Mucosa of stomach (tissue), 1 donor: ENCODE measurements at regions not wholly inside any gene's neighbourhood (a gene's known extent, or its start where the extent isn't known, plus 50 kb on each side); places are given as distances from the start of the nearest gene placed in this dataset.

Experiments used
- H3K27me3 ChIP-seq: one replicate; pipeline ENCODE4 v1.7.0; 2013; ENCODE audit warnings: mild to moderate bottlenecking, low read length; ENCODE audit not compliant: control insufficient read depth, insufficient read depth
- H3K36me3 ChIP-seq: one replicate; pipeline ENCODE4 v1.7.0; 2013; ENCODE audit warnings: low read length; ENCODE audit not compliant: control insufficient read depth, insufficient read depth
- H3K4me1 ChIP-seq: one replicate; pipeline ENCODE4 v1.7.0; 2013; ENCODE audit warnings: mild to moderate bottlenecking, low read length; ENCODE audit not compliant: control insufficient read depth, insufficient read depth
- H3K4me3 ChIP-seq: one replicate; pipeline ENCODE4 v1.7.0; 2013; ENCODE audit warnings: low read length
- H3K9ac ChIP-seq: one replicate; pipeline ENCODE4 v1.7.0; 2013; ENCODE audit warnings: mild to moderate bottlenecking, low read length, moderate library complexity
- H3K9me3 ChIP-seq: one replicate; pipeline ENCODE4 v1.7.0; 2013; ENCODE audit warnings: mild to moderate bottlenecking, low read length, moderate library complexity; ENCODE audit not compliant: control insufficient read depth
- donor health status: Pancreatic carcinoma.

DNA sequence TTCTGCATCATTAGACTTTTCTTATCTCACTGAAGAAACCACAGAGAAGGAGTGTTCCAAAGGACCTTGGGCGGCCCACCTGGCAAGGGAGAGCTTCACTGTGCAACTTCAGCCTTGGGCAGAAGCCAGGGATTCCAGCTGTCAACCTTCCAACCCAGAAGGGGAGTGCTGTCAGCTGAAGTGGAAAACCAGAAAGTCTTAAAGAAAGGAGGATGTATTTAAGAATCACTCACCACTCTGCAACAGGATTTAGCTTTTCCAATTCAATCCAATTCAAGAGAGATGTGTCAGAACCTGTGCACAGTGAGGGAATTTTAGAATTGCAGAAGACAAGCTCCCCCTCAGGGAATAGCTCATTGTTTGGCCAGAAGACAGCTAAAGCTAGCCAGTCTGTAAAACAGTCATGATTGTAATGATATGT lies 553.7 kb downstream of the CD83 start:
- Histone ChIP-seq H3K4me3 (no peak overlapping the region), H3K9me3 (no peaks in the 10 kb centered on the region), H3K4me1 (peaks cover 11% of the 10 kb centered on the region), H3K27me3 (no peaks in the 10 kb centered on the region), H3K9ac (no peak overlapping the region), H3K36me3 (no peaks in the 10 kb centered on the region)

DNA sequence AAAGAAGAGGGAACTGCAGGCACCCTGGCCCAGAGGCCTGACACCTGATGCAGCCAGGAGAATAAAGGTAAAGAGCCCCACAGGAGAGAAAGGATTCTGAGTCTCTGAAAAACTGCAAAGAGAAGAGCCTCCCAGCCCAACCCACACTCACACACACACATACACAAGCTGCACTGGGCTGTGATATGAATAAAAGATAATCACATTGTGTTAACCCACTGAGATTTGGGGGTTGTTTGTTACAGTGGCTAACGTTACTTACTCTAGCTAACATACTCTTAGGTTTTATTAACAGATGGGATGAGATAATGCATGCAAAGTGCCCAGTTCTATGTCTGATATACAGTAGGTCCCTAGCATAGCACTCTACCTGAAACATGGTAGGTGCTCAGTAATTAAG lies 554.4 kb downstream of the CD83 start:
- Histone ChIP-seq H3K9ac (no peak overlapping the region), H3K4me1 (peaks cover 11% of the 10 kb centered on the region), H3K4me3 (no peak overlapping the region), H3K9me3 (no peaks in the 10 kb centered on the region), H3K27me3 (no peaks in the 10 kb centered on the region), H3K36me3 (no peaks in the 10 kb centered on the region)

DNA sequence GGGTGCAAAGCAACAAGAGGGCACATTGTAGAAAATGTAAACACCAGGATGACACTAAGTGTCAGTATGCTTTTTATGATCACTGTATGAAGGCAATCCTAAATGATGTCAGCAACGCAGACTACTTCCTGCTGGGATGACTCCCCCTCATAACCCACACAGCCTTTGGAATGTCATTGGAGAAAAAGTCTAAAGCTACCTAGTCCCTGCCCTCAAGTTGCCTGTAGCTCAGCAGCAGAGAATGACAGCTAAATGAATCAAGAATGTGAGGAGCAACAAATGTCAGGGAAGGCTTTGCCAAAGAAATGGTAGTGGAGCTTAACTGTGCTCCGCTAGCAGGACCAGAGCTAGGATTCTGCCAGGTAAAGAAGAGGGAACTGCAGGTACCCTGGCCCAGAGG lies 555.6 kb downstream of the CD83 start:
- no peak overlapping the region for H3K9ac ChIP-seq
- H3K4me3 ChIP-seq, result no peak overlapping the region
- H3K4me1 ChIP-seq, result peaks cover 11% of the 10 kb centered on the region
- no peaks in the 10 kb centered on the region for H3K36me3 ChIP-seq
- H3K27me3 ChIP-seq, result no peaks in the 10 kb centered on the region
- H3K9me3 ChIP-seq, result no peaks in the 10 kb centered on the region

DNA sequence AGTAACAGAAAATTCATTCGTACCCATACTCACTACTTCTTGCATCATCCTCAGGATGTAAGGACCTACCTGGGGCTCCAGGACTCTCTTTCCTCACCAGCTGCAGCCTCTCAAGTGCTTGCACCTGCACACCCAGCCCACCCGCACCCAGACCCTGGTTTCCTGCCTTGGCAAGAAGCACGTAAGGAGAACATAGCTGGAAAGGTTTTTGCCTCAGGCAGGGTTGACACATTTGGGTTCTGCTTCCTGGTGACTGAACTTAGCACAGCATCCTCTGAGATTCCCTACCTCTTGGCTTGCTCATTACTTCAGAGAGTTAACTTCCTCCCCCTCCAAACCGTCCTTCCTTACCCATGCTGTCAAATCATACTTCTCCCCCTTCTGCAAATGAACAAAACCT lies 556.9 kb downstream of the CD83 start:
- H3K9me3 ChIP-seq, result no peaks in the 10 kb centered on the region
- no peaks in the 10 kb centered on the region for H3K36me3 ChIP-seq
- H3K4me3 ChIP-seq, result no peak overlapping the region
- no peak overlapping the region for H3K9ac ChIP-seq
- no peaks in the 10 kb centered on the region for H3K27me3 ChIP-seq
- H3K4me1 ChIP-seq, result peaks cover 11% of the 10 kb centered on the region

DNA sequence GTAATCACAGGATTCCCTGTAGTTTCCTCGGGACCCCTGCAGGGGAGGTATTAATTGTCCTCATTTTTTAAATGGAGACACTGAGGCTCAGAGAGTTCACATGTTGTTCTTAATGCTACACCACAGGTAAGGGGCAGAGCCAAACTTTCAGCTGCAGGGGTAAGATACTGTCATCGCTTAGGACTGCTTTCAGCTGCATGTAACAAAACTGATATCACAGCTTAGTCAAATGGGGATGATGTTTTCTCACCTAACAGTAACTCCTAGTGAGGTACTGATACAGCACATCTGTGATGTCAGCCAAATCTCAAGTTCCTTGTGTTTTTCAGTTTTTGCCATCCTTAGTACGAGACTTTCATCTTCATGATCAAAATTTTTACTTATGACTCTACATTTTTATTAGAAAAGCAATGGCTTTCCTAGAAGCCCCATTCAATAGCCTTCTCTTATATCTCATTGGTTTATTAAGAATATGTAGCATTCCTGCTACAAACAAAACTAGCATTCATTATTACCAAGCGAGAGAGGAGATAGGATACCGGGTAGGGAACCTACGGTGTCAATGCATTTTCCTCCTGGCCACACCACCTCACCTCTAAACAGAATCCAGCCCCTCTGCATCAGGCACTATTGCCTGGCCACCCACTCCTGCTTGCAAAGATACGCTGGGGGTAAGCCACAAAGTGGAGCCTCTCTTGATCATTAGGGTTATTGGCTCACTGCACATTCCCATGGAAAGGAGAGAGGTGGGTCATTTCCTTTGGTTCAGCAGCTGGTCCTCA lies 557.5 kb downstream of the CD83 start:
- Histone ChIP-seq H3K9me3 (no peaks in the 10 kb centered on the region), H3K4me3 (no peak overlapping the region), H3K36me3 (no peaks in the 10 kb centered on the region), H3K27me3 (no peaks in the 10 kb centered on the region), H3K9ac (no peak overlapping the region), H3K4me1 (peaks cover 9% of the 10 kb centered on the region)

DNA sequence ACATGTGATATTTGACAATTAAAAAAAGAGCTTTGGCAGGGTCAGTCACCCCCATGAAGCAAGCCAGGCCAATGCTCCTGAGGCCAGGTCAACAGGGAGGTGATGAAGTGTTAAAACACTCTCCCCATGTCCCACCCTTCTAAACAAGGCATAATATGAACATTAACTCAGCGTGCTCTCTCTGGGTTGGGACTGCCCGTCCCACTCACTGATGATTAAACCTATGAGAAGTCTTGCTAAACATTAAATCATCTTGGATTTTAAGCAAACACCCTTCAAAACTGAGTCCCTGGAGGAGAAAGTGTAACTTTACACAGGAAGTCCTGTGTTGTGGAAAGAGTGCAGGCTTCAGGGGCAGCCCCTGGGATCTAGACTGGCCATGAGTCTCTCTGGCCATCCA lies 558.5 kb downstream of the CD83 start:
- Histone ChIP-seq H3K9me3 (no peaks in the 10 kb centered on the region), H3K4me3 (no peak overlapping the region), H3K9ac (no peak overlapping the region), H3K4me1 (no peaks in the 10 kb centered on the region), H3K36me3 (no peaks in the 10 kb centered on the region), H3K27me3 (no peaks in the 10 kb centered on the region)

DNA sequence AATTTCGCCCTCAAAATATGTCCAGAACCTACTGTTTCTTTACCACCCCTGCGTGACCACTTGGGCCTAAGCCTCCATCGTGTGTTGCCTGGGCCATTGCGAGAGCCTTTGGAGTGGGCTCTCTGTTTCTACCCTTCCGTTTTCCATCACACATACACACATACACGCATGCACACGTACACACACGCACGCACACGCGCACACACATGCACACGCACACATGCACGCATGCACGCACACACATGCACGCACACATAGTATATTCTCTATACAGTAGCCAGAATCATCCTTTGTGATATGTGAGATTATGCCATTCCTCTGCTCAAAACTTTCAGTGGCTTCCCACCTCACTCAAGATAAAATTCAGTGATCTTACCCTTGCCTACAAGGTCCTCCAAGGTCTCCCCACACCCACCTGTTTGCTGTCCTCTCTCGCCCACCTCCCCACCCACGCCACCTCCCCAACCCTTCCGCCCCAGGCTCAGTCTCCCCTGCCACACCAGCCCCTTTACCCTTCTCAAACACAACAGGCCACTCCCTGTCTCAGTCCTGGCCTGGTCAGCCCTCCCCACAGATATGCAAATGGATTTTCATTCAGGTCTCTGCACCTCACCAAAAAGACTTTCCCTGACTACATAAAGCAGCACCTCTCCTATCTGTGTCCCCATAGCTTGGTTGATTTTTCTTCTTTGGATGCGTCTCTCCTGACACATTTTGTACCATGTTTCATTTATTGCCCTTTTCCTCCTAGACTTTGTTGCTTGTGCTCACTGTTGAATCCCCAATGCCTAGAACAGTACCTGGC lies 559.6 kb downstream of the CD83 start:
- Histone ChIP-seq H3K36me3 (no peaks in the 10 kb centered on the region), H3K9ac (no peak overlapping the region), H3K27me3 (no peaks in the 10 kb centered on the region), H3K9me3 (no peaks in the 10 kb centered on the region), H3K4me3 (no peak overlapping the region), H3K4me1 (no peaks in the 10 kb centered on the region)

DNA sequence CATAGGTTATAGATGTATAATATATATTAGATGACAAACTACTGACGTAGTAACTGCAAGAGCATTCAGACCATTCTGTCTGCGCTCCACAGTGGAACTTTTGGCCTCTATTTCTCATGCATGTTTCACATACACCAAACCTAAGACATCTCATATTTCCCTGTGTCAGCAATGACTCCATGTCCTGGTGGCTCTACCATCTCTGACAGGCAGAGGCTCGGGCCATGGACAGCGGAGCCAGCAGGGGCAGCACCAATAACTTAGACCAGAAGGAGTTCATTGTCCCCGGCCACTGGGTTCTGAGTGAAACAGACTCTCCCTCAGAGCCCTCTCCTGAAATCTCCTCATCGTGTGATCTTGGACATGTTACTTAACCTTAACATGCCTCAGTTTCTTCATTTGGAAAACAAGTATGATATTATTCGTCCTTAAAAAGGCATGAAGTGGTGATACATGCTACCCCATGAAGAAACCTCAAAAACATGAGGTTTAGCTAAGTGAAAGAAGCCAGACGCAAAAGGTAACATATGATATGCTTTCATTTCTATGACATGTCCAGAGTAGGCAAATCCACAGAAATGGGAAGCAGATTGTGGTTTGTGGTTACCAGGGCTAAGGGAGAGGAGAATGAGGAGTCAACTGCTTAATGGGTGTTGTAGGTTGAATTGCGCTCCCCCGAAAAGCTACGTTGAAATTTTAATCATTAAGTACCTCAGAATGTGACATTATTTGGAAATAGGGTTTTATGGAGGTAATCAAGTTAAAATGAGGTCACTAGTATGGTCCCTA lies 564.0 kb upstream of the JARID2 start:
- Histone ChIP-seq H3K9ac (no peak overlapping the region), H3K4me3 (no peak overlapping the region), H3K27me3 (no peaks in the 10 kb centered on the region), H3K4me1 (no peaks in the 10 kb centered on the region), H3K36me3 (no peaks in the 10 kb centered on the region), H3K9me3 (no peaks in the 10 kb centered on the region)

DNA sequence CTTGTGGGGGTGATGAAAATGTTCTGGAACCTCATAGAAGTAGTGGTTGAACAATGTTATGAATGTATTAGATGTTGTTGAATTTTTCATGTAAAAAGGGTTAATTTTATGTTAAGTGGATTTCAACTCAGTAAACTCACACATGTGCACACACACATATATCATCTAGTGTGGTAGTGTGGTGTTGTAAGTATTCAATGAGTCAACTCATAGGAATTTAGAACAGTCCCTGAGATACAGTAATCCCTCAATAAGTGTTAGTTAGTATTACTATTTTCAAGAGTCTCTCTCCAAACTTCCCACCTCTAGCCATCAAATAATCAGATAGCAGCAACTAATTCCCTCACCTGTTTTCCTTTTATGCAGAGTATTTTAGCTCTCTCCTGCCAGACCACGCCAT lies 563.1 kb upstream of the JARID2 start:
- H3K9ac ChIP-seq, result no peak overlapping the region

DNA sequence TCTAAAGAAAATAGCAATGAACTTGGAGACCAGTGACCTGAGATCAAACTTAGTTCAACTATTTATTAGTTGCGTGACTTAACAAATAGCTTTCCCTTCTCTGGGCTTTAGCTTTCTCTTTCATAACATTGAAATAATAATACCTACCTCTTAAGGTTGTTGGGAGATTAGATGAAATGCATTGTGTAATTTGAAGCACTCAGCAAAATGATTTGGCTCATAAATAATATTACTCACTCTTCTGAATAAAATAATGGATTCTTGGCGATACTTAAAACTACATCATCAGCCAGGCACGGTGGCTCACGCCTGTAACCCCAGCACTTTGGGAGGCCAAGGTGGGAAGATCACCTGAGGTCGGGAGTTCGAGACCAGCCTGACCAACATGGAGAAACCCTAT lies 556.2 kb upstream of the JARID2 start:
- no peaks in the 10 kb centered on the region for H3K9me3 ChIP-seq
- no peak overlapping the region for H3K9ac ChIP-seq
- H3K27me3 ChIP-seq, result no peaks in the 10 kb centered on the region
- no peaks in the 10 kb centered on the region for H3K4me1 ChIP-seq
- H3K4me3 ChIP-seq, result no peak overlapping the region
- no peaks in the 10 kb centered on the region for H3K36me3 ChIP-seq

More for the DNA sequence above, 563.1 kb upstream of the JARID2 start:
- Histone ChIP-seq H3K4me3 (no peak overlapping the region), H3K9me3 (no peaks in the 10 kb centered on the region), H3K27me3 (no peaks in the 10 kb centered on the region), H3K4me1 (no peaks in the 10 kb centered on the region), H3K36me3 (no peaks in the 10 kb centered on the region)

DNA sequence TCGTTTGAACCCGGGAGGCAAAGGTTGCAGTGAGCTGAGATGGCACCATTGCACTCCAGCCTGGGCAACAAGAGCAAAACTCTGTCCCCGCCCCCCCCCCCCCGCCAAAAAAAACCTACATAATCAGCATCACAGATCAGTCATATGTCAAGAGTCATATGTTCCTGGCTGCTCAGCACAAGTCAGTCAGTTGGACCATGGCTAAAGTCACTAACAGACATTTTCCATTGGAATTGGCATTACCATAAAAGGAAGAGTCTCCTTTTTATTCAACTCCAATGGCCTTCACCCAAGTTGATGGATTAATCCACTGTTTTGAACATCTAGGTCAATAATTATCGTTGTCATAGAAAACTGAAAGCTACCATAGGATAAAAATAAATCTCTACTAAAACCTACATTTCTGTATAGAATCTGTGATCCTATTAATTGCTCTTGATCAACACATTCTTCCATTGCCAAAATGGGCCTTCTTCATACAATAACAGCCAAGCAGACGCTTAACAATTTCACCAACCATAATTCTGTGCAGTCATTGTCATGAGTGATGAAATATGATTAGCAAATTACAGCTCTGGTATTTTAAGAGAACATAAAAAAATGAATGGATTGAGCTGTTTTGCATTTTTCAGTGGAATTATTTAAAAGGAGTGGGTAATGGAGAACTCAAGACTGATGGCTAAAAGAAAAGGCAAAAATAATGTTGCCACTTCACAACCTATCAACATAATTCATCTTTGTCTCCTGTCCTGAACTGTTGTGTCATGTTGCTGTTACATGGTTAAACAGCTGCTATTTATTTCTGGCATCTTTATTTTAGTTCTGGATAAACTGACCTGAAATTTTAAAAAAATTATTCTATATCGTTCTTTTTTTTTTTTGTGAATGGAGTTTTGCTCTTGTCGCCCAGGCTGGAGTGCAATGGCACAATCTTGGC lies 555.5 kb upstream of the JARID2 start:
- Histone ChIP-seq H3K36me3 (no peaks in the 10 kb centered on the region), H3K4me3 (no peak overlapping the region), H3K27me3 (no peaks in the 10 kb centered on the region), H3K9ac (no peak overlapping the region), H3K4me1 (no peaks in the 10 kb centered on the region), H3K9me3 (no peaks in the 10 kb centered on the region)
